Upper lobe of left lung (tissue), 6 donors: ENCODE measurements at regions not wholly inside any gene's neighbourhood (a gene's known extent, or its start where the extent isn't known, plus 50 kb on each side); places are given as distances from the start of the nearest gene placed in this dataset.
A peak's percentile ranks its signal among the peaks of the same experiment; 100 is the strongest.

Source experiments
- ATAC-seq, 2 donors: fragments of 200-7000 bp; cut with Tn5 transposase; one replicate each; pipeline ENCODE4 v1.9.1; 2022; ENCODE audit warnings: mild to moderate bottlenecking in 2 of 2, moderate library complexity in 2 of 2; ENCODE audit not compliant: low FRiP score in 2 of 2
- DNase-seq, 2 donors: peaks; one replicate each; pipeline ENCODE4 v3.0.0-alpha.2; 2019 to 2020
- H3K27ac ChIP-seq, 4 donors: fragments of 200-600 bp; sonication (generic); one replicate each; pipeline ENCODE4 v1.5.1; 2016 to 2019
- H3K27me3 ChIP-seq, 4 donors: fragments of 200-600 bp; sonication (generic); one replicate each; pipeline ENCODE4 v1.5.1; 2017 to 2019
- H3K36me3 ChIP-seq, 4 donors: fragments of 200-600 bp; sonication (generic); one replicate each; pipeline ENCODE4 v1.5.1; 2016 to 2019
- H3K4me1 ChIP-seq, 4 donors: fragments of 200-600 bp; sonication (generic); one replicate each; pipeline ENCODE4 v1.5.1; 2018 to 2019
- H3K4me3 ChIP-seq, 4 donors: fragments of 200-600 bp; sonication (generic); one replicate each; pipeline ENCODE4 v1.5.1; 2017 to 2019; ENCODE audit warnings: mild to moderate bottlenecking in 2 of 4, moderate library complexity in 1 of 4
- H3K9me3 ChIP-seq, 4 donors: fragments of 200-600 bp; sonication (generic); one replicate each; pipeline ENCODE4 v1.5.1; 2018 to 2019
- EP300 ChIP-seq, 4 donors: sonication (generic); formaldehyde crosslinking; IDR thresholded peaks; one replicate each; pipeline ENCODE4 v1.5.1; 2017; ENCODE audit warnings: antibody characterized with exemption in 4 of 4, control low read depth in 2 of 4
- POLR2A ChIP-seq, 4 donors: fragments of 450-650 bp; IDR thresholded peaks; one replicate each; pipeline ENCODE4 v1.5.1; 2016 to 2017; ENCODE audit warnings: antibody characterized with exemption in 4 of 4, mild to moderate bottlenecking in 2 of 4
- POLR2AphosphoS5 ChIP-seq, 2 donors: sonication (generic); formaldehyde crosslinking; IDR thresholded peaks; one replicate each; pipeline ENCODE4 v1.5.1; 2017; ENCODE audit warnings: antibody characterized with exemption in 2 of 2
- WGBS, 2 donors: methylation state at CpG; one replicate each; pipeline ENCODE4 v1.1.5; 2017 to 2018; 5-methylcytosine and 5-hydroxymethylcytosine counted together
- TF ChIP-seq, protein P1 (sequence below), 6 experiments: fragments of 450-650 bp in 4 of 6; fragments of 200-600 bp in 2 of 6; sonication (generic) in 2 of 6; IDR thresholded peaks; one replicate each; pipeline ENCODE4 v1.5.1; 2016 to 2019; ENCODE audit warnings: antibody characterized with exemption in 6 of 6
- donor health status: DM: no; HTN: no; CAD: no; lungs with moderate emphysema.
- donor health status: DM: no; HTN: yes; CAD: no; lungs with severe emphysema.

DNA sequence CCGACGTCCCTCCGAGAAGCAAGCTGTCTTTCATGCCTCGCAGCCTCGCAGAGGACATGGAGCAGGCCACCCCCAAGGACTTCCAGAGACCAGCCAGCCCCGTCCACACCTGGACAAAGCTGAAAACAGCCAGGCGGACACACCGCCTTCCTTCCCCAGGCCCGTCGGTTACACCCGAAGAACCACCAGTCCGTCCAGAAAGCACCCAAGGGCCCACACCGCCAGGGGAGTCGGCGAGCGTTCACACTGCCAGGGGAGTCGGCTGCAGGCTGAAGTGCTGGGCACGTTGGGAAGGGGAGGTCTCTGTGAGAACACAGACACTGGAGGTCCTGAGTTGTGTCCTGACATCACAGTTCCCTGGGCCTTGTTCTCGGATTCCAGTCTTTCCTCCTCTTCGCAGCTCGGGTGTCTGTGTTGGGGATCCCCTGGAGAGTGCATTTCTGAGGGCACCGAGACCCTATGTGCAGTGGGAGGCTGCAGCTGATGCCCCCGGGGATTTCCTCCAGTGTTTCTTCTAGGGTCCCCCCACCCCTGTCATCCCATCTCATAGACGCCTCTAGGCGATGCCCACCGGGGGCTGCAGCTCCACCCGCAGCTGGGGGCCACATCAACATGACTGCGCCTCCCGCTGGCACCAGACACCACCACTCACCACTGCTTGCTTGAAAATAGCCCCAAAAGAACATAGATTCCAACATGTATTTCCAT lies 344.4 kb upstream of the SALL3 start:
- Histone ChIP-seq H3K27ac (no peak overlapping the region), H3K27me3 (no peaks in the 10 kb centered on the region), H3K4me1 (no peaks in the 10 kb centered on the region), H3K4me3 (no peak overlapping the region), H3K36me3 (no peaks in the 10 kb centered on the region), H3K9me3 (no peaks in the 10 kb centered on the region)
- ATAC-seq (no peak), DNase-seq (no peak)
- TF ChIP-seq EP300 (IDR thresholded peaks at IDR 0.05) (no peak), POLR2AphosphoS5 (IDR thresholded peaks at IDR 0.05) (no peak), POLR2A (IDR thresholded peaks at IDR 0.05) (no peak)
- TF ChIP-seq, protein P1, sequence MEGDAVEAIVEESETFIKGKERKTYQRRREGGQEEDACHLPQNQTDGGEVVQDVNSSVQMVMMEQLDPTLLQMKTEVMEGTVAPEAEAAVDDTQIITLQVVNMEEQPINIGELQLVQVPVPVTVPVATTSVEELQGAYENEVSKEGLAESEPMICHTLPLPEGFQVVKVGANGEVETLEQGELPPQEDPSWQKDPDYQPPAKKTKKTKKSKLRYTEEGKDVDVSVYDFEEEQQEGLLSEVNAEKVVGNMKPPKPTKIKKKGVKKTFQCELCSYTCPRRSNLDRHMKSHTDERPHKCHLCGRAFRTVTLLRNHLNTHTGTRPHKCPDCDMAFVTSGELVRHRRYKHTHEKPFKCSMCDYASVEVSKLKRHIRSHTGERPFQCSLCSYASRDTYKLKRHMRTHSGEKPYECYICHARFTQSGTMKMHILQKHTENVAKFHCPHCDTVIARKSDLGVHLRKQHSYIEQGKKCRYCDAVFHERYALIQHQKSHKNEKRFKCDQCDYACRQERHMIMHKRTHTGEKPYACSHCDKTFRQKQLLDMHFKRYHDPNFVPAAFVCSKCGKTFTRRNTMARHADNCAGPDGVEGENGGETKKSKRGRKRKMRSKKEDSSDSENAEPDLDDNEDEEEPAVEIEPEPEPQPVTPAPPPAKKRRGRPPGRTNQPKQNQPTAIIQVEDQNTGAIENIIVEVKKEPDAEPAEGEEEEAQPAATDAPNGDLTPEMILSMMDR (IDR thresholded peaks at IDR 0.05) = no peak
- 94 to 96% methylated on average over 22 to 26 of the region's 29 CpGs for WGBS, 2 donors

DNA sequence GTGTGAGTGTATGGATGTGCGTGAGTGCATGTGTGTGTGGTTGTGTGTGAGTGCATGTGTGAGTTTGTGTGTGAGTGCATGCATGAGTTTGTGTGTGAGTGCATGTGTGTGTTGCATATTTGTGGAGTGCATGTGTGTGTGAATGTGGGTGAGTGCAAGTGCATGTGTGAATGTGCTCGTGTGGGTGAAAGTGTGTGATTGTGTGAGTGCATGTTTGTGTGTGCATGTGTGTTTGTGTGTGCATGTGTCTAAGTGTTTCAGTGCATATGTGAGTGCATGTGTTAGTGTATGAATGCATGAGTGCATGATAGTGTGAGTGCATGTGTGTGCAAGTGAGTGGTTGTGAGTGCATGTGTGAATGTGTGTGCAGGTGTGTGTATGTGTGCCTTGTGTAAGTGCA lies 343.4 kb upstream of the SALL3 start:
- no peaks in the 10 kb centered on the region for H3K4me1 ChIP-seq
- TF ChIP-seq, protein P1 (IDR thresholded peaks at IDR 0.05) = no peak
- H3K36me3 ChIP-seq = no peaks in the 10 kb centered on the region
- 95 to 97% methylated on average over 2 of the region's 2 CpGs for WGBS, 2 donors
- no peaks in the 10 kb centered on the region for H3K9me3 ChIP-seq
- no peak overlapping the region for H3K27ac ChIP-seq
- no peak overlapping the region for H3K4me3 ChIP-seq
- ATAC-seq (no peak), DNase-seq (no peak)
- H3K27me3 ChIP-seq = no peaks in the 10 kb centered on the region

DNA sequence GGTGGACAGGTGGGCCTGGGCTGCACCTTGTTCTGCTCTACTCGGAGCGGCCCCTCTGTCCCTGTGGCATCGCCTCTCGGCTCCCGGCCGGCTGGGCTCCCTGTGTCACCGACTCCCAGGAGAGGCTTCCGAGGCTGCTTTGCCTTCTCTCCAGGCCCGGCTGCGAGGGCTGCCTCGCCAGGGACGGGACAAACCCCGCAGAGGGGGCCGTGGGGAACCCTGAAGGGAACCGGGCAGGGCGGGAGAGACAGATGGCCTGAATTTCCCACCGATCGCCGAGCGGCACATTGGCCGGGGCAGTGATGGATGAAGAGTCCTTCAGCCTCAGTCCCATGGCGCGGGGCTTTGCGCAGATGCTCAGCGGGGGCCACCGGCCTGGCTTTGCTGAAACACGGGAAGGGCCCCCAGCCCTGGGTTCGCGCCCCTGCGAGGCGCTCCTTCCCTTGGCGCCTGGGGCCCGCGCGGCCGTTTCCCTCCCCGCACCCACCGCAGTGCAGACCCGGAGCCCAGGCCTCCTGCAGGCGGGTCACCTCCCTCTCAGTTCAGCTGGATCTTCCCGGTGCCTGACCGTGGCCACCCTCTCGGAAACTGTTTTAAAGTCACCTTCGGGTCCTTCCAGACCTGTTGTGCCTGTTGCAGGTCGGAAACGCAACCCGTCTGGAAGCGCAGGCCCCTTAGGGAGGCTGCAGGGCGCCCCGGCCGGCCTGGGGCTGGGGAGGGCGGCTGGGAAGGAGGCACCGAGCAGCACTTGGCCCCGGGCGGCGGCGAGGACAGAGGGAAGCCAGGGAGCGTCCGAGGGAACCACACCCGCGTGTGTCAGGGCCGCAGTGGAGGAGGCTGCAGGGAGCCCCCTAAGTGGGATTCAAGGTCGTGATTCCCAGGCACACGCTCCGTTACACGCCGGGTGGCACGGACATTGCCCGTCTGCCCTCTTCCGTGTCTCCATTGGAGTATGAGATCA lies 341.9 kb upstream of the SALL3 start:
- ATAC-seq (peak in 1 of 2 donors; percentile 3), DNase-seq (no peak)
- no peak overlapping the region for H3K27ac ChIP-seq
- 90 to 94% methylated on average over 46 to 60 of the region's 70 CpGs for WGBS, 2 donors
- no peak for TF ChIP-seq POLR2A (IDR thresholded peaks at IDR 0.05)
- TF ChIP-seq, protein P1 (IDR thresholded peaks at IDR 0.05) = no peak
- no peak for TF ChIP-seq POLR2AphosphoS5 (IDR thresholded peaks at IDR 0.05)
- no peak for TF ChIP-seq EP300 (IDR thresholded peaks at IDR 0.05)
- H3K4me3 ChIP-seq = no peak overlapping the region
- peaks cover 3 to 8% (median 4%) of the 10 kb centered on the region in 4 donors for H3K4me1 ChIP-seq
- no peaks in the 10 kb centered on the region for H3K36me3 ChIP-seq
- no peaks in the 10 kb centered on the region for H3K9me3 ChIP-seq
- no peaks in the 10 kb centered on the region for H3K27me3 ChIP-seq

DNA sequence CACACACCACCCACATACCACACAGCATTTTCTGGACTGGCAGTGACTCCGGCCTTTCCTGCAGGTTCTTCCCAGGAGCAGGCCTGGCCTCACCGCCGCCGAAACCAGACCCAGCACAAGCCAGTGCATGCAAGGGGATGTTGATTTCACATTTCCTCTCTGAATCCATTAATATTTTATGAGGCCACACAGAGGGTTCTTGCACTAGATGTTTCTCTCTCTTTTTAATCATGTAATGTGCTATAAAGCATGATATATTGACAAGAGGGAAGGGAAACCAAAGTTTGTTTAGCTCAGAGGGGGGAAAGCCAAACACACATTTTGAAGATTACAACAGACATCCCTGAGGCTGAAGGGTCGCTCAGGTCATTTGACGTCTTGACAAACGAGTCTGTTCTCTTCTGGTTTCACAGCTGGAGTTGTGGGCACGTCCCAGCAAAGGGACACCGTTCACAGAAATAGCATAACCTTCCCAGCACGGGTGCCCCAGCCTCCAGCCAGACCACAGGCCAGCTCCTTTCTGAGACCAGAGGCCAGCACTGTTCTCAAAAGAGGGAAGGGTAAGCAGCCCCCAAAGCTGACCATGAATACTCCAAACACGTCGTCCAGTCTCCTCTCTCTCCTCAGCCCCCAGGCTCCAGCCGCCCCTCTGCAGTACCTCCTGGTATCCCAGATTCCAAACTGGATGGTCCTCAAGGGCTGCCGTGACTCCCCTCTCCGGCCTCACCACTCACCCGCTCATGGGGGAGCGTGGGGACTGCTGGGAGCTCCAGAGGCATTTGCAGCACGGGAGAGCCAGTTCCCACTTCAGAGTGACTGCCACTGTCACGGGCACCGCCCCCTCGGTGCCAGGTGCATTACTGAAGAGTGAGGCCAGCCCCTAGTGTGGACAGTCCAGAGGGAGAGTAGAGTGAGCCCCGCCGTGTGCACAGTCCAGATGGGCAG lies 340.3 kb upstream of the SALL3 start:
- DNase-seq (no peak), ATAC-seq (peak in 1 of 2 donors; percentile 2)
- Histone ChIP-seq H3K4me3 (no peak overlapping the region), H3K9me3 (no peaks in the 10 kb centered on the region), H3K4me1 (peaks cover 4 to 12% (median 9%) of the 10 kb centered on the region in 4 donors), H3K36me3 (no peaks in the 10 kb centered on the region), H3K27me3 (no peaks in the 10 kb centered on the region), H3K27ac (no peak overlapping the region)
- TF ChIP-seq EP300 (IDR thresholded peaks at IDR 0.05) (no peak), POLR2AphosphoS5 (IDR thresholded peaks at IDR 0.05) (no peak), POLR2A (IDR thresholded peaks at IDR 0.05) (no peak)
- TF ChIP-seq, protein P1 (IDR thresholded peaks at IDR 0.05) = no peak
- WGBS, 2 donors = 69 to 76% methylated on average over 19 to 22 of the region's 23 CpGs
